ENCODE measurements at regions not wholly inside any gene's neighbourhood (a gene's known extent, or its start where the extent isn't known, plus 50 kb on each side); places are given as distances from the start of the nearest gene placed in this dataset.

GRCh38 chr7:17497136-17497535, 198.7 kb downstream of the AHR start:
- no peak for TF ChIP-seq CTCF (IDR thresholded peaks at IDR 0.05; ENCODE audit: insufficient read depth, low read depth, low read length, missing control alignments)

GRCh38 chr7:17497549-17498167, 199.2 kb downstream of the AHR start:
- DNase-seq (ENCODE audit: low read depth) = no peak
- H3K4me3 ChIP-seq (ENCODE audit: low read depth, low read length) = no peak overlapping the region
- TF ChIP-seq CTCF (IDR thresholded peaks at IDR 0.05; ENCODE audit: insufficient read depth, low read depth, low read length, missing control alignments) = no peak

More at GRCh38 chr7:17497136-17497535, 198.7 kb downstream of the AHR start:
- H3K4me3 ChIP-seq (ENCODE audit: low read depth, low read length) = no peak overlapping the region
- DNase-seq (ENCODE audit: low read depth) = no peak

- DNase-seq (ENCODE audit: low read depth) = no peak
- H3K4me3 ChIP-seq (ENCODE audit: low read depth, low read length) = no peak overlapping the region
- no peak for TF ChIP-seq CTCF (IDR thresholded peaks at IDR 0.05; ENCODE audit: insufficient read depth, low read depth, low read length, missing control alignments)
These were observed 199.8 kb downstream of the AHR start for GRCh38 chr7:17498230-17498629.

- H3K4me3 ChIP-seq (ENCODE audit: low read depth, low read length) = no peak overlapping the region
- TF ChIP-seq CTCF (IDR thresholded peaks at IDR 0.05; ENCODE audit: insufficient read depth, low read depth, low read length, missing control alignments) = no peak
- no peak for DNase-seq (ENCODE audit: low read depth)
These were observed 202.3 kb downstream of the AHR start for GRCh38 chr7:17500736-17501135.

GRCh38 chr7:17501441-17502212, 203.2 kb downstream of the AHR start:
- no peak for TF ChIP-seq CTCF (IDR thresholded peaks at IDR 0.05; ENCODE audit: insufficient read depth, low read depth, low read length, missing control alignments)
- no peak for DNase-seq (ENCODE audit: low read depth)
- no peak overlapping the region for H3K4me3 ChIP-seq (ENCODE audit: low read depth, low read length)

- H3K4me3 ChIP-seq (ENCODE audit: low read depth, low read length) = no peak overlapping the region
- no peak for TF ChIP-seq CTCF (IDR thresholded peaks at IDR 0.05; ENCODE audit: insufficient read depth, low read depth, low read length, missing control alignments)
- no peak for DNase-seq (ENCODE audit: low read depth)
These were observed 204.0 kb downstream of the AHR start for GRCh38 chr7:17502213-17503060.

Data from GM12865 (cell line).